ENCODE measurements at regions not wholly inside any gene's neighbourhood (a gene's known extent, or its start where the extent isn't known, plus 50 kb on each side); places are given as distances from the start of the nearest gene placed in this dataset.

GRCh38 chr3:26525013-26525412 is 97.6 kb upstream of the LRRC3B start:
- DNase-seq (ENCODE audit: low read depth) = no peak

- no peak for DNase-seq (ENCODE audit: low read depth)
Observed at GRCh38 chr3:26535151-26535550, 87.4 kb upstream of the LRRC3B start.

DNA sequence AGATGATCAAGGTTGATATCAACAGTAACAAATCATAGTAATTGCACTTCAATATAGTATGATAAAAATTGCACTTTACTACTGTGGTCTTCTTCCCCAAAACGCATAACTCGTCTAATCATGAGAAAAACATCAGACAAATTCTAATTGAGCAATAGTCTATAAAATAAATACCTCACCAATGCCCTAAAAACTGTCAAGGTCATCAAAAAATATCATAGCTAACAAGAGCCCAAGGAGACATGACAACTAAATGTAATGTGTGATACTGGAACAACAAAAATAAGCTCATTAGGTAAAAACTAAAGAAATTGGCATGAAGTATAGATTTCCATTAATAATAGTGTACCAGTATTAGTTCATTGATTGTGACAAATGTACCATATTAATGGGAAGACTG is 85.6 kb upstream of the LRRC3B start:
- no peak for DNase-seq (ENCODE audit: low read depth)

GRCh38 chr3:26550413-26550812 is 72.2 kb upstream of the LRRC3B start:
- no peak for DNase-seq (ENCODE audit: low read depth)

- DNase-seq (ENCODE audit: low read depth) = no peak
Observed at GRCh38 chr3:26556637-26557036, 65.9 kb upstream of the LRRC3B start.

DNA sequence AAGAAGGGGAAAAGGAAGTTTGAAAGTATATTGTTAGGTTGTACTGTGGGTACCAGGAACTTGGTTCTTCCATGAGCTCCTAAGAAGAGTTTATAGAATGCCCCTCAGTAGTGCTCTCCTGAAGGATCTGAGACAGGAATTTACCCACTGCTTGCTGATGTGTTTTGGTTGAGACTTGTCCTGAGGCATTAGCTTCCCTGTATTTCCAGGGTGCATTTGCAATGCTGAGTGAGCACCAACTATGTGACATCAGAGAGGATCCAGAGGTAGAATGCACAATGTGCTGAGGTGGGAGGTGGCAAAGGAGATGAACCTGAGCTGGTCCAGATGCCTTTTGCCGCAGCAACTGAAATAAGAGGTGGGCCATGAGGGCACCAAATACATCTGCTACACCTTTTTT is 64.3 kb upstream of the LRRC3B start:
- no peak for DNase-seq (ENCODE audit: low read depth)

DNA sequence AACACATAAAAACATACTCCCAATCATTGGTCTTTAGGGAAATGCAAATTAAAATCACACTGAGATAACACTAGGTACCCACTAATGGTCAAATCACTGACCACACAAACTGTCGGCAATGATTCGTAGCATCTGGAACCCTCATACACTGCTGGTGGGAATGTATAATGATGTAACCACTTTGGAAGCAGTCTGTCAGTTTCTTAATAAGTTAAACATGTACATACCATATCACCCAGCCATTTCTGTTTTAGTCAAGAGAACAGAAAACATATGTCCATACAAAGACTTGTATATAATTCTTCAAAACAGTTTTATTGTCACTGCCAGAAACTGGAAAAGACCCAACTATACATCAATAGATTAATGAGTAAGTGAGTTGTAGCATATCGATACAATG is 63.3 kb upstream of the LRRC3B start:
- DNase-seq (ENCODE audit: low read depth) = no peak

- no peak for DNase-seq (ENCODE audit: low read depth)
Observed at GRCh38 chr3:26560081-26560480, 62.5 kb upstream of the LRRC3B start.

GRCh38 chr3:26562021-26562768 is 60.4 kb upstream of the LRRC3B start:
- no peak for DNase-seq (ENCODE audit: low read depth)
